Sigmoid colon (tissue), 4 donors: ENCODE measurements at regions not wholly inside any gene's neighbourhood (a gene's known extent, or its start where the extent isn't known, plus 50 kb on each side); places are given as distances from the start of the nearest gene placed in this dataset.

Experiments
- POLR2AphosphoS5 ChIP-seq, 4 donors: sonication (generic); formaldehyde crosslinking; IDR thresholded peaks; one replicate each; pipeline ENCODE4 v1.6.1; 2017; ENCODE audit warnings: antibody characterized with exemption in 4 of 4
- TF ChIP-seq, protein P1 (sequence below), 4 experiments: fragments of 450-650 bp in 3 of 4; fragments of 200-600 bp in 1 of 4; IDR thresholded peaks; one replicate each; pipeline ENCODE4 v1.5.1; 2016 to 2019; ENCODE audit warnings: antibody characterized with exemption in 4 of 4, mild to moderate bottlenecking in 3 of 4, moderate library complexity in 2 of 4

GRCh38 chr7:46848311-46848710 is 733.6 kb downstream of the TNS3 start:
- TF ChIP-seq, protein P1, sequence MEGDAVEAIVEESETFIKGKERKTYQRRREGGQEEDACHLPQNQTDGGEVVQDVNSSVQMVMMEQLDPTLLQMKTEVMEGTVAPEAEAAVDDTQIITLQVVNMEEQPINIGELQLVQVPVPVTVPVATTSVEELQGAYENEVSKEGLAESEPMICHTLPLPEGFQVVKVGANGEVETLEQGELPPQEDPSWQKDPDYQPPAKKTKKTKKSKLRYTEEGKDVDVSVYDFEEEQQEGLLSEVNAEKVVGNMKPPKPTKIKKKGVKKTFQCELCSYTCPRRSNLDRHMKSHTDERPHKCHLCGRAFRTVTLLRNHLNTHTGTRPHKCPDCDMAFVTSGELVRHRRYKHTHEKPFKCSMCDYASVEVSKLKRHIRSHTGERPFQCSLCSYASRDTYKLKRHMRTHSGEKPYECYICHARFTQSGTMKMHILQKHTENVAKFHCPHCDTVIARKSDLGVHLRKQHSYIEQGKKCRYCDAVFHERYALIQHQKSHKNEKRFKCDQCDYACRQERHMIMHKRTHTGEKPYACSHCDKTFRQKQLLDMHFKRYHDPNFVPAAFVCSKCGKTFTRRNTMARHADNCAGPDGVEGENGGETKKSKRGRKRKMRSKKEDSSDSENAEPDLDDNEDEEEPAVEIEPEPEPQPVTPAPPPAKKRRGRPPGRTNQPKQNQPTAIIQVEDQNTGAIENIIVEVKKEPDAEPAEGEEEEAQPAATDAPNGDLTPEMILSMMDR (IDR thresholded peaks at IDR 0.05): no peak
- no peak for TF ChIP-seq POLR2AphosphoS5 (IDR thresholded peaks at IDR 0.05)
